BE2C (cell line): ENCODE measurements at regions not wholly inside any gene's neighbourhood (a gene's known extent, or its start where the extent isn't known, plus 50 kb on each side); places are given as distances from the start of the nearest gene placed in this dataset.

ENCODE experiments used
- DNase-seq: peaks from one replicate; pipeline ENCODE4 v3.0.0-alpha.2; 2020
- H3K27me3 ChIP-seq: fragments of 250-450 bp; sonication (Bioruptor Pico); 2 replicates; pipeline ENCODE4 v1.5.1; 2020; ENCODE audit warnings: mild to moderate bottlenecking
- H3K36me3 ChIP-seq: fragments of 250-450 bp; sonication (Bioruptor Pico); 2 replicates; pipeline ENCODE4 v1.5.1; 2020; ENCODE audit warnings: mild to moderate bottlenecking
- H3K4me1 ChIP-seq: fragments of 250-450 bp; sonication (Bioruptor Pico); 2 replicates; pipeline ENCODE4 v1.5.1; 2020
- H3K4me3 ChIP-seq: 2 replicates; pipeline ENCODE4 v1.5.1; 2011; ENCODE audit warnings: low read depth, low read length
- H3K9me3 ChIP-seq: fragments of 250-450 bp; sonication (Bioruptor Pico); 2 replicates; pipeline ENCODE4 v1.5.1; 2020
- CTCF ChIP-seq: IDR thresholded peaks from 2 replicates; pipeline ENCODE4 v1.5.1; 2012; ENCODE audit warnings: mild to moderate bottlenecking, low read depth, low read length

- H3K36me3 ChIP-seq, result no peaks in the 10 kb centered on the region
- H3K27me3 ChIP-seq, result no peaks in the 10 kb centered on the region
- no peaks in the 10 kb centered on the region for H3K9me3 ChIP-seq
- H3K4me3 ChIP-seq, result no peak overlapping the region
- H3K4me1 ChIP-seq, result no peaks in the 10 kb centered on the region
- no peak for TF ChIP-seq CTCF
- no peak for DNase-seq
Observed at GRCh38 chr2:9126540-9126939, 80.1 kb upstream of the ASAP2 start.

- H3K36me3 ChIP-seq, result no peaks in the 10 kb centered on the region
- no peak for DNase-seq
- H3K4me1 ChIP-seq, result no peaks in the 10 kb centered on the region
- no peak for TF ChIP-seq CTCF
- no peaks in the 10 kb centered on the region for H3K27me3 ChIP-seq
- H3K9me3 ChIP-seq, result no peaks in the 10 kb centered on the region
- H3K4me3 ChIP-seq, result no peak overlapping the region
Observed at GRCh38 chr2:9124231-9124741, 82.3 kb upstream of the ASAP2 start.

GRCh38 chr2:9123069-9123468 is 83.5 kb upstream of the ASAP2 start:
- TF ChIP-seq CTCF, result no peak

GRCh38 chr2:9122367-9122766 is 84.2 kb upstream of the ASAP2 start:
- Histone ChIP-seq H3K36me3 (no peaks in the 10 kb centered on the region), H3K27me3 (no peaks in the 10 kb centered on the region), H3K4me1 (no peaks in the 10 kb centered on the region), H3K9me3 (no peaks in the 10 kb centered on the region), H3K4me3 (no peak overlapping the region)
- no peak for TF ChIP-seq CTCF
- no peak for DNase-seq

More at GRCh38 chr2:9123069-9123468, 83.5 kb upstream of the ASAP2 start:
- no peaks in the 10 kb centered on the region for H3K4me1 ChIP-seq
- H3K36me3 ChIP-seq, result no peaks in the 10 kb centered on the region
- no peaks in the 10 kb centered on the region for H3K9me3 ChIP-seq
- no peaks in the 10 kb centered on the region for H3K27me3 ChIP-seq
- DNase-seq, result no peak
- no peak overlapping the region for H3K4me3 ChIP-seq

GRCh38 chr2:9118383-9118960 is 88.1 kb upstream of the ASAP2 start:
- H3K36me3 ChIP-seq, result no peaks in the 10 kb centered on the region

More at GRCh38 chr2:9118383-9118960, 88.1 kb upstream of the ASAP2 start:
- TF ChIP-seq CTCF, result no peak
- H3K4me3 ChIP-seq, result no peak overlapping the region
- H3K27me3 ChIP-seq, result no peaks in the 10 kb centered on the region
- H3K9me3 ChIP-seq, result no peaks in the 10 kb centered on the region
- no peak for DNase-seq
- H3K4me1 ChIP-seq, result no peaks in the 10 kb centered on the region
